ENCODE measurements at regions not wholly inside any gene's neighbourhood (a gene's known extent, or its start where the extent isn't known, plus 50 kb on each side); places are given as distances from the start of the nearest gene placed in this dataset.

DNA sequence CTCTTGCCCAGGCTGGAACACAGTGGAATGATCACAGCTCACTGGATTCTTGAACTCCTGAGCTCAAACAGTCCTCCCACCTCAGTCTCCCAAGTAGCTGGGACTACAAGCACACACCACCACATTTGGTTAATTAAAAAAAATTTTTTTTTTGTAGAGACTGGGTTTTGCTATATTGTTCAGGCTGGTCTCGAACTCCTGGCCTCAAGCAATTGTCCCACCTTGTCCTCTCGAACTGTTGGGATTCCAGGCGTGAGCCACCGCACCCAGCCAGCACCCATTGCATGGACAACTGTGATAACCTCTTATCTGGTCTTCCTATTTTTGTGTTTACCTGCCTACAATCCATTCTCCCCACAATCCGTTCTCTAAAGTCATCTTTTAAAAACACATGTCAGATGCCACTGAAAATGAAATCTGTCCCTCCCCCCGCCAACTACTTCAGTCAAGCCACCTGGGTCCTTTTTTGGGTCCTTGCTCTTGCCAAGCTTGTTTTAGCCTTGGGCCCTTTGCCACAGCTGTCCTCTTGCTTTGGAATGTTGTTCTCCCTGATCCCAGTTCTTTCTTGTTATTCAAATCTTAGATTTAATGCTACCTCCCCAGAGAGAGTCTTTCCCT, 250.5 kb downstream of the PIK3R1 start:
- no peak overlapping the region for H3K27ac Mint-ChIP-seq
- peaks cover 5% of the 10 kb centered on the region for H3K9me3 ChIP-seq (ENCODE audit: control insufficient read depth, low read length)
- DNase-seq: no peak
- H3K9me3 Mint-ChIP-seq: no peaks in the 10 kb centered on the region
- no peak overlapping the region for H3K27ac ChIP-seq (ENCODE audit: low read depth, low read length)
- no peaks in the 10 kb centered on the region for H3K36me3 Mint-ChIP-seq (ENCODE audit: low read depth)
- TF ChIP-seq, protein P1, sequence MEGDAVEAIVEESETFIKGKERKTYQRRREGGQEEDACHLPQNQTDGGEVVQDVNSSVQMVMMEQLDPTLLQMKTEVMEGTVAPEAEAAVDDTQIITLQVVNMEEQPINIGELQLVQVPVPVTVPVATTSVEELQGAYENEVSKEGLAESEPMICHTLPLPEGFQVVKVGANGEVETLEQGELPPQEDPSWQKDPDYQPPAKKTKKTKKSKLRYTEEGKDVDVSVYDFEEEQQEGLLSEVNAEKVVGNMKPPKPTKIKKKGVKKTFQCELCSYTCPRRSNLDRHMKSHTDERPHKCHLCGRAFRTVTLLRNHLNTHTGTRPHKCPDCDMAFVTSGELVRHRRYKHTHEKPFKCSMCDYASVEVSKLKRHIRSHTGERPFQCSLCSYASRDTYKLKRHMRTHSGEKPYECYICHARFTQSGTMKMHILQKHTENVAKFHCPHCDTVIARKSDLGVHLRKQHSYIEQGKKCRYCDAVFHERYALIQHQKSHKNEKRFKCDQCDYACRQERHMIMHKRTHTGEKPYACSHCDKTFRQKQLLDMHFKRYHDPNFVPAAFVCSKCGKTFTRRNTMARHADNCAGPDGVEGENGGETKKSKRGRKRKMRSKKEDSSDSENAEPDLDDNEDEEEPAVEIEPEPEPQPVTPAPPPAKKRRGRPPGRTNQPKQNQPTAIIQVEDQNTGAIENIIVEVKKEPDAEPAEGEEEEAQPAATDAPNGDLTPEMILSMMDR (conservative IDR thresholded peaks at IDR 0.05): no peak
- no peaks in the 10 kb centered on the region for H3K36me3 ChIP-seq (ENCODE audit: control insufficient read depth, insufficient read depth, low read length)
- H3K27me3 ChIP-seq (ENCODE audit: control insufficient read depth, insufficient read depth, low read length, poor library complexity, severe bottlenecking): no peaks in the 10 kb centered on the region
- no peaks in the 10 kb centered on the region for H3K27me3 Mint-ChIP-seq (ENCODE audit: insufficient read depth)
- H3K4me3 Mint-ChIP-seq: no peak overlapping the region
- H3K4me1 Mint-ChIP-seq: no peaks in the 10 kb centered on the region
- H3K4me3 ChIP-seq (ENCODE audit: low read length): no peak overlapping the region
- WGBS, 2 experiments (ENCODE audit: insufficient coverage in 1 of 2, insufficient read length in 1 of 2): 80 to 83% methylated on average over 6 of the region's 6 CpGs
- no peak overlapping the region for H3K9ac ChIP-seq (ENCODE audit: extremely low read depth, low read length, poor library complexity, severe bottlenecking)
- H3K4me1 ChIP-seq (ENCODE audit: control insufficient read depth, insufficient read depth, low read length): no peaks in the 10 kb centered on the region

DNA sequence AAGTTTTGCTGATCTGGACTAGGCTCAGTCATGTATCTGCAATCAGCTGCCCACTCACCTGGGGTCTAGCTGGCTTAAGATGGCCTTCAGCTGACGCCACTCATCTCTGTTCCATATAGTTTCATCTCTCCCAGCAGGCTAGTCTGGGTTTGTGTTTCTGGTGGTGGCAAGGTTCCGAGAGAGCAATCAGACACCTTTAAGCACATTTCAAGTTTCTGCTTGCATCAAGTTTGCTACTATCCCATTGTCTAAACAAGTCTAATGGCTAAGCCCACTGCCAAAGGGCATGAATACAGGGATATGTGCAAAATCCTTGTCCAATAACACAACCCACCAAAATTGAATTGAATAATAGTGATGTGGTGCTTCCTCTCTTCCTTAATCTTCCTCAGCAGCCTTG, 251.7 kb downstream of the PIK3R1 start:
- 93 to 100% methylated on average over 2 of the region's 2 CpGs for WGBS, 2 experiments (ENCODE audit: insufficient coverage in 1 of 2, insufficient read length in 1 of 2)
- Histone ChIP-seq H3K9me3 (ENCODE audit: control insufficient read depth, low read length) (no peaks in the 10 kb centered on the region), H3K27me3 (ENCODE audit: control insufficient read depth, insufficient read depth, low read length, poor library complexity, severe bottlenecking) (no peaks in the 10 kb centered on the region), H3K9ac (ENCODE audit: extremely low read depth, low read length, poor library complexity, severe bottlenecking) (no peak overlapping the region), H3K4me1 (ENCODE audit: control insufficient read depth, insufficient read depth, low read length) (no peaks in the 10 kb centered on the region), H3K4me3 (ENCODE audit: low read length) (no peak overlapping the region), H3K36me3 (ENCODE audit: control insufficient read depth, insufficient read depth, low read length) (no peaks in the 10 kb centered on the region), H3K27ac (ENCODE audit: low read depth, low read length) (no peak overlapping the region)
- Mint-ChIP-seq H3K9me3 (no peaks in the 10 kb centered on the region), H3K27me3 (ENCODE audit: insufficient read depth) (no peaks in the 10 kb centered on the region), H3K4me3 (no peak overlapping the region), H3K36me3 (ENCODE audit: low read depth) (no peaks in the 10 kb centered on the region), H3K27ac (no peak overlapping the region), H3K4me1 (no peaks in the 10 kb centered on the region)
- no peak for DNase-seq
- TF ChIP-seq, protein P1 (conservative IDR thresholded peaks at IDR 0.05): no peak

DNA sequence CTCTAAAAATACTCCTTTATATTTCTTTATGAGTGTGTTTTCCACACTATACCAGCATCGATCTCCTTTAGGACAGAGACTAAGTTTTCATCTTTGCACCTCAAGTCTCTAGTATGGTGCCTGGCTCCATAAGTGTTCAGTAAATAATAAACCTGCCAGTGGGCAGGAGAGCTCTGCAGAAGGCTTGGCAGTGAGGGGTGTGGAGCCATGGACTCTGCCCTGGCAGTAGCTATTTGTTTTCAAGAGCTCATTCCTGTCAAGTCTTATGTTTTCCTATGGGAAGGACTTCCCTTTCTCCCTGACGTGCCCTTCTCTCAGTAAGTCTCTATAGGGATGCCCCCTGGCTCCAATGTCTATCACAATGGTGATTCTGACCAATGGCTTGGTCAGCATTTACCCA, 252.2 kb downstream of the PIK3R1 start:
- Mint-ChIP-seq H3K9me3 (no peaks in the 10 kb centered on the region), H3K27ac (no peak overlapping the region), H3K36me3 (ENCODE audit: low read depth) (no peaks in the 10 kb centered on the region), H3K4me1 (no peaks in the 10 kb centered on the region), H3K27me3 (ENCODE audit: insufficient read depth) (no peaks in the 10 kb centered on the region), H3K4me3 (no peak overlapping the region)
- no peak for DNase-seq
- TF ChIP-seq, protein P1 (conservative IDR thresholded peaks at IDR 0.05): no peak
- Histone ChIP-seq H3K36me3 (ENCODE audit: control insufficient read depth, insufficient read depth, low read length) (no peaks in the 10 kb centered on the region), H3K27ac (ENCODE audit: low read depth, low read length) (no peak overlapping the region), H3K4me3 (ENCODE audit: low read length) (no peak overlapping the region), H3K27me3 (ENCODE audit: control insufficient read depth, insufficient read depth, low read length, poor library complexity, severe bottlenecking) (no peaks in the 10 kb centered on the region), H3K9me3 (ENCODE audit: control insufficient read depth, low read length) (no peaks in the 10 kb centered on the region), H3K9ac (ENCODE audit: extremely low read depth, low read length, poor library complexity, severe bottlenecking) (no peak overlapping the region), H3K4me1 (ENCODE audit: control insufficient read depth, insufficient read depth, low read length) (no peaks in the 10 kb centered on the region)
- 81 to 92% methylated on average over 2 of the region's 2 CpGs for WGBS, 2 experiments (ENCODE audit: insufficient coverage in 1 of 2, insufficient read length in 1 of 2)
